DND-41 (cell line): ENCODE measurements at regions not wholly inside any gene's neighbourhood (a gene's known extent, or its start where the extent isn't known, plus 50 kb on each side); places are given as distances from the start of the nearest gene placed in this dataset.
A peak's percentile ranks its signal among the peaks of the same experiment; 100 is the strongest.

ENCODE experiments used
- ATAC-seq: fragments of 200-7000 bp; cut with Tn5 transposase; 3 replicates; pipeline ENCODE4 v1.9.1; 2021; ENCODE audit warnings: low read depth; ENCODE audit not compliant: insufficient read depth
- DNase-seq: peaks from one replicate; pipeline ENCODE4 v3.0.0-alpha.2; 2020
- H2AFZ ChIP-seq: 2 replicates; pipeline ENCODE4 v1.6.0; 2012; ENCODE audit warnings: low read depth, low read length
- H3K27ac ChIP-seq: 2 replicates; pipeline ENCODE4 v1.5.1; 2012; ENCODE audit warnings: low read length, inconsistent platforms
- H3K27me3 ChIP-seq: fragments of 200-600 bp; sonication (generic); 2 replicates; pipeline ENCODE4 v1.6.0; 2012; ENCODE audit warnings: low read length, mild to moderate bottlenecking, inconsistent platforms; ENCODE audit not compliant: insufficient read depth, poor library complexity
- H3K36me3 ChIP-seq: 2 replicates; pipeline ENCODE4 v1.5.1; 2012; ENCODE audit warnings: low read length, inconsistent platforms; ENCODE audit not compliant: insufficient read depth
- H3K4me1 ChIP-seq: 2 replicates; pipeline ENCODE4 v1.5.1; 2012; ENCODE audit warnings: mild to moderate bottlenecking, low read length; ENCODE audit not compliant: insufficient read depth
- H3K4me2 ChIP-seq: 2 replicates; pipeline ENCODE4 v1.6.0; 2012; ENCODE audit warnings: mild to moderate bottlenecking, moderate library complexity, low read length, inconsistent platforms; ENCODE audit not compliant: insufficient read depth
- H3K4me3 ChIP-seq, 2 experiments: fragments of 200-600 bp in 1 of 2; shearing (Covaris generic) in 1 of 2; 2 replicates each; pipeline ENCODE4 v1.5.1; 2012 to 2016; ENCODE audit warnings: inconsistent platforms in 2 of 2, low read length in 2 of 2, mild to moderate bottlenecking in 2 of 2, low read depth in 1 of 2, moderate library complexity in 1 of 2
- H3K79me2 ChIP-seq: 2 replicates; pipeline ENCODE4 v1.6.0; 2012; ENCODE audit warnings: low read length, inconsistent platforms; ENCODE audit not compliant: insufficient read depth
- H3K9ac ChIP-seq: 2 replicates; pipeline ENCODE4 v1.6.0; 2012; ENCODE audit warnings: low read depth, mild to moderate bottlenecking, inconsistent platforms, low read length, moderate library complexity
- H3K9me3 ChIP-seq: 2 replicates; pipeline ENCODE4 v1.5.1; 2012; ENCODE audit warnings: low read length, moderate library complexity, mild to moderate bottlenecking, inconsistent platforms; ENCODE audit not compliant: insufficient read depth, severe bottlenecking
- H4K20me1 ChIP-seq: 2 replicates; pipeline ENCODE4 v1.6.0; 2012; ENCODE audit warnings: low read length; ENCODE audit not compliant: insufficient read depth
- CTCF ChIP-seq: IDR thresholded peaks from 2 replicates; pipeline ENCODE4 v1.5.1; 2012; ENCODE audit warnings: borderline replicate concordance, low read length, moderate library complexity, mild to moderate bottlenecking; ENCODE audit not compliant: poor library complexity, severe bottlenecking; ENCODE audit errors: extremely low read depth
- EZH2 ChIP-seq: IDR thresholded peaks from 3 replicates; pipeline ENCODE4 v1.6.1; 2012; ENCODE audit warnings: borderline replicate concordance, low read depth, mild to moderate bottlenecking, moderate library complexity, low read length, inconsistent platforms; ENCODE audit not compliant: severe bottlenecking

GRCh38 chr12:104827587-104827986 lies 130.5 kb downstream of the SLC41A2 start:
- no peak overlapping the region for H3K4me3 ChIP-seq
- peaks cover 22% of the 10 kb centered on the region for H3K9me3 ChIP-seq
- H3K4me1 ChIP-seq = no peaks in the 10 kb centered on the region
- H2AFZ ChIP-seq = no peak overlapping the region
- TF ChIP-seq EZH2 (no peak), CTCF (peak; percentile 21)
- no peak overlapping the region for H3K9ac ChIP-seq
- no peak overlapping the region for H3K4me2 ChIP-seq
- H4K20me1 ChIP-seq = no peaks in the 10 kb centered on the region
- no peaks in the 10 kb centered on the region for H3K27me3 ChIP-seq
- no peaks in the 10 kb centered on the region for H3K36me3 ChIP-seq
- no peaks in the 10 kb centered on the region for H3K79me2 ChIP-seq
- no peak for DNase-seq
- H3K27ac ChIP-seq = no peak overlapping the region
- ATAC-seq = no peak

DNA sequence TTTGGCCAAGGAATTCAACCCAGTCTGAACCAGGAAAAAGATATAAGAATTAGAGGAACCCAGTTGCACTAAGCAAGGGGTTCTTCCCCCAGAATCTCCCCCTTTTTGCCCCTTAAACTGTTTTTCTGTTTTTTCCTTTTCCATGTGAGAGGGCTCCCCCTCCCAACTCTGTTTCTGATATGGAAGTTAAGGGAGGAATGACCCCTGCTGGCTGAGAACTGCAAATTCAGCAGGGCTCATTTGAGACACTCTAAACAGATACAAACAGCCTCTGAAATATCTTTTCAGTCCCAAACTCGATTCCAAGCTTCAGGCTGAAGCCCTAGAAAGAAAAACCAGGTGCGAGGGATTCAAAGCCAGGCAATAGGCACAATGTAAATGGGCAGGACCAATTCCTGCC lies 132.7 kb downstream of the SLC41A2 start:
- no peak overlapping the region for H2AFZ ChIP-seq
- H3K4me1 ChIP-seq = no peaks in the 10 kb centered on the region
- ATAC-seq (no peak), DNase-seq (no peak)
- no peaks in the 10 kb centered on the region for H3K36me3 ChIP-seq
- H3K4me3 ChIP-seq = no peak overlapping the region
- H4K20me1 ChIP-seq = no peaks in the 10 kb centered on the region
- no peak overlapping the region for H3K27ac ChIP-seq
- no peaks in the 10 kb centered on the region for H3K27me3 ChIP-seq
- no peaks in the 10 kb centered on the region for H3K79me2 ChIP-seq
- TF ChIP-seq CTCF = peak; percentile 41
- no peak for TF ChIP-seq EZH2
- no peak overlapping the region for H3K4me2 ChIP-seq
- H3K9me3 ChIP-seq = peaks cover 22% of the 10 kb centered on the region
- H3K9ac ChIP-seq = no peak overlapping the region

DNA sequence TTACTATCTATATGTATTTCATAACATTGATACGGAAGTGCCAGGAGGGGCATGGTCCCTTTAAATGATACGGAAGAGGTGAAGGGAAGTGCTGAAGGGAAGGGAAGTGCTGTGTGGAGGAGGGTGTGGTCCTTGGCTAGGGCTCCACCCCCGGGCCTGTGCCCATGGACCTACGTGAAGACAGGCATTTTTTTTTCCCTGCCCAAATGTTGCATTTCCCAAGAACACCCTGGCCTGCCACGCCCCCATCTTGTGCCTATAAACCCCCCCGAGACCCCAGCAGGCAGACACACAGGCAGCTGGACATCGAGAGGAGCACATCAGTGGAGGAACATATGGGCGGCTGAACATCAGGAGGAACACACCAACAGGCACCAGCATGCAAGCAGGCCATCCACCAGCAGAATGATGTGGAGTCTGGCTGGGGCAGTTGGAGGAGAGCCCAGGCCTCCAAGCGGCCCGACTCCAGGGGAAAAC lies 134.1 kb downstream of the SLC41A2 start:
- Histone ChIP-seq H3K79me2 (no peaks in the 10 kb centered on the region), H4K20me1 (no peaks in the 10 kb centered on the region), H3K27ac (no peak overlapping the region), H2AFZ (no peak overlapping the region), H3K9me3 (peaks cover 25% of the 10 kb centered on the region), H3K9ac (no peak overlapping the region), H3K27me3 (no peaks in the 10 kb centered on the region), H3K4me3 (no peak overlapping the region), H3K36me3 (no peaks in the 10 kb centered on the region), H3K4me2 (no peak overlapping the region), H3K4me1 (no peaks in the 10 kb centered on the region)
- TF ChIP-seq CTCF (no peak), EZH2 (no peak)
- no peak for ATAC-seq
- DNase-seq = no peak

GRCh38 chr12:104822941-104823340 lies 135.1 kb downstream of the SLC41A2 start:
- Histone ChIP-seq H3K27me3 (no peaks in the 10 kb centered on the region), H3K9ac (no peak overlapping the region), H3K9me3 (peaks cover 25% of the 10 kb centered on the region), H2AFZ (no peak overlapping the region), H3K36me3 (no peaks in the 10 kb centered on the region), H3K79me2 (no peaks in the 10 kb centered on the region), H3K4me3 (no peak overlapping the region), H3K4me2 (no peak overlapping the region), H3K4me1 (no peaks in the 10 kb centered on the region), H4K20me1 (no peaks in the 10 kb centered on the region), H3K27ac (no peak overlapping the region)
- TF ChIP-seq EZH2 = no peak
- TF ChIP-seq CTCF = no peak
- ATAC-seq = no peak
- DNase-seq = no peak
